GM19397 (cell line): ENCODE measurements at regions not wholly inside any gene's neighbourhood (a gene's known extent, or its start where the extent isn't known, plus 50 kb on each side); places are given as distances from the start of the nearest gene placed in this dataset.
"Not testable (repeated sequence)": the region's sequence is repeated elsewhere in the genome, so short reads cannot be mapped to it uniquely, and the experiment has no call there.

Experiments
- ATAC-seq: cut with Tn5 transposase; IDR thresholded peaks from one replicate; pipeline ENCODE4 v1.9.1; 2021; ENCODE audit warnings: mild to moderate bottlenecking, moderate library complexity; ENCODE audit not compliant: unreplicated experiment

DNA sequence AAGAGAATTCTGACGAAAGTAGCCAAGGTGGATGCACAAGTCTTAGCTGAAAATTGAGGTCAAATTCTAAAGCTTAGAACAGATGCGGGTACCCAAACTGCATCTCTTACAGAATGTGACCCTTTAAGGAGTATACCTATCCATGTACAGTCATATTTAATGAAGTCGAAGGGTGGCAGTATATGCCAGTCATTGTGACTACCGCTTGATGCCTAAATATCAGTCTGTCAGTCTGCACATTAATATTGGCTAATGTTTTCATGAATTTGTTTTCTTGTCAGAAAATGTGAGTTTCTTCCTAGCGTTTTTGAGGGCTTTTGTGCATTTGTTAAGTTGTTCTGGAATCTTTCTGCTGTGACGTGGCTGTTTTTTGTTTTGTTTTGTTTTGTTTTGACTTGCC, 264.5 kb upstream of the ELAVL2 start:
- ATAC-seq: no peak

DNA sequence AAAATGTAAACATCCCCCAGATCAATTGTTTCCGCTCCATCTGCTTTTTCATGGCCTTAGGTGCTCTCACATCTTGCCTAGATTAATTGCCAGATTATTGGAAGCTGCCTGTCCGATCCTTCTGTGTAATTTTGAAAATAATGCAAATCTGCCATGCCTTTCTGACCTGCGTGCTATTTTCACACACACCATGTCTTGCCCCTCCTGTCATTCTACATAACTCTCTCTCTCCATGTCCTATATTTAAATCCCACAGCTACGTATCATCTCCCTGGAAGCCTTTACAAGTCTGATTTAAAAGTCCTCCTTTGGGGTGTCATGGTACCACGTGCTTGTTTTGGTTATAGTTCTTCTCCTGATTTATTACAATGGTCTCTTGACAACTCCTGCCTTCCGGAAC, 247.6 kb upstream of the ELAVL2 start:
- no peak for ATAC-seq

DNA sequence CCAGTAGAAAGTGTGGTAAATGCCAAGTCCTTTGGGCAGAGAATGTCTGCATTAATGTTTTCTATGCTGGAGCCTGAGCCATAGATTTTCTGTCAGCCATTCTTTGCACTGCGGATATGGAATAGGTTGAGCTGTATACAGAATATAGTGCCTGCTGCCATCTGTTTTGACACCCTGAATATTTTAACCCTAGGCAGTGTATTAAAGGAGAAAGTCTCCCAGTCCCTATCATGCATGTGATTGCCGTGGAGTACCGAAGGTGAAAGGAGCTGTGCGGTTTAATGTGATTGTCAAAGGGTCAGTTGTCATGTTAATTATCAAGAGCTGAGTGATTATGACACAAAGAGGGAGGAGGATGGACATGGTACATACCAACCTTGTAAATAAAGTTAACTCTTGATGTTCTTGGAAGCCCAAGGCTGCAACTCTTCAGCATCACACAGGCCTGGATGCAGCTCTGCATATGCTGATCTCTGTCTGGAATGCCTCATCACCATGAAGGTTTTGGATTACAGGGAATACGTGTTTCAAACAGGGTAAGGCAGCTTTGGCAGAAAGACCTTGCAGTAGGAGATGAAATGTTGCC, 247.1 kb upstream of the ELAVL2 start:
- ATAC-seq: no peak

DNA sequence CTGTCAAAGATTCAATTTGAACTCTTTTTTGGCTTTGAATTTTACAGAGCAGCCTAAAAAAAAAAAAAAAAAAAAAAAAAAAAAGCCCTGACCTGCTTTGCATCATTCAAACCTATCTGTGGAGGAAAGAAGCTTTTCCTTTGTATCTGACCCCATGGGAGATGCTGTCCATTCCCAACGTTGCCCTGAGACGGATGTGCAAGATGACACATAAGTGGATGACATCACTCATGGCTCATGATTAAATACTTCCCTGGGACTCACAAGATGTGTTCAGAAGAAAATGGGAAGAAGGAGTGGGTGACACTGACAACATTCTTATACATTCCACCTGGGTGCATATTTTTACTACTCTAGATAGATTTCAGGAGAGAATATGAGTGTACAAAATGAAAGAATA, 245.7 kb upstream of the ELAVL2 start:
- ATAC-seq: no peak

DNA sequence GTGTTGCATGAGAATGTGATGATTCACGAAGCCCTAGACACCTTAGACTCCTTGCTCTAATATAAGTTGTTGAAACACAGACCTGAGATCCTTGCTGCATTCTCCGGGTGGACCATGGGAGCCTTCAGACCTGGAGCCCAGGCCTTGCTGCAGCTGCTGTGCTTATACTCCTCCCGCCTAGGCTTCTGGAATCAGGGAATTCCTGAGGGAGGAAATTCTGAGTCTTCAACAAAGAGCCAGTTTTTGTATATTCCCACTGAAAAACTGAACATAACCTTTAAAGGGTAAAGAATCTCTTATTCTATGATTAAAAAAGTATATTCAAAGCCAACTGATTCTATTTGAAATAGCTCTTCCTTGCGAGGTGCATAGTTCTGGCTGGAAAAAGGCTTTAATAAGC, 245.1 kb upstream of the ELAVL2 start:
- ATAC-seq: no peak

DNA sequence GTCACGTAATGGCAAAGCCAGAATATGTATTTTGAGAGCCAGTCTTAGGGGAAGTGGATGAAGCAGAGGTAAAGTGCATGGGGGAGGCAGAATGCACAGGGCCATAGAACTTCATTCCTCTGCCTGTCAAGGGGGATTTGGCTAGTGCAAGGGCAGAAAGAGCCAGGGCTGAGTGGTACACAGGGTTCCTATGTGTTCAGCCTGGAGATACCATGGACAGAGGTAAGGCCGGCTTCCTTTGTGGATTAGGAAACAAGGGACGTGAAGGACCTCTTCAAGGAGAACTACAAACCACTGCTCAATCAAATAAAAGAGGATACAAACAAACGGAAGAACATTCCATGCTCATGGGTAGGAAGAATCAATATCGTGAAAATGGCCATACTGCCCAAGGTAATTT, 241.1 kb upstream of the ELAVL2 start:
- ATAC-seq: not testable (repeated sequence)

DNA sequence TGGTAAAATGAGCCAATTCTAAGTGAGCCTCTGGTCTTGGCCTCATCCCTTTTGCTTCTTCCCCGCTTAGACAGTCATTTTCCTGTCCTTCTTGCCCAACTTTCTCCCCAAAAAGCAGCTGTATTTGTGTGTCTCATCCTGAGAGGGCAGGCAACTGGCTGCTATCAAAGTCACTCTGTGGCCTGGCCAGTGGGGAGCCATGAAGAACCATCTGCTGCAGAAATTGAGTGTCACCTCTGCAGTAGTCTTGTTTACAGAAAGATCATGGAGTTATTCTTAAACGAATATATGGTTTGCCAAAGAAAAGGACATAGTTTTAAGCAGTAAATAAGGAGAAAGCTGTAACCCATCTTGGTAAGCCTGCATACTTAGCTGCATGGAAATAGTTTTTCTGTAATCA, 233.6 kb upstream of the ELAVL2 start:
- ATAC-seq: no peak

DNA sequence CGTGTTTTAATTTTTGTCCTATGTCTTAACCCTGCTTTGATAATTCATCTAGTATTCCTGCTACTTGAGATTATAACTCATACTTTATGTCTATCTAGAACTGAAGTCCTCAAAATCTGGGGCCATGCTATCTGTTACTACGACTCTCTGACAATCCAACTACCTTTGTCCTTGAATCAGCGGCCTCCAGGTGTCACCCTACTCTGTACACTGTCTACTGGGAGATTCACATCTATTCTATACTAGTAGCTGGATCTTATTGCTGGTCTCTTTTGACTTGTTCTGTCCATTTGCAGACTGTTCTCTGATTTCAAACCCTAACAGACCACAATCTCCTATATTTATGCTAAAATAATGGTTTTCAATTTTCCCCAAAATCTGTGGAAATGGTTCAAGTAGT, 225.5 kb upstream of the ELAVL2 start:
- ATAC-seq: no peak

DNA sequence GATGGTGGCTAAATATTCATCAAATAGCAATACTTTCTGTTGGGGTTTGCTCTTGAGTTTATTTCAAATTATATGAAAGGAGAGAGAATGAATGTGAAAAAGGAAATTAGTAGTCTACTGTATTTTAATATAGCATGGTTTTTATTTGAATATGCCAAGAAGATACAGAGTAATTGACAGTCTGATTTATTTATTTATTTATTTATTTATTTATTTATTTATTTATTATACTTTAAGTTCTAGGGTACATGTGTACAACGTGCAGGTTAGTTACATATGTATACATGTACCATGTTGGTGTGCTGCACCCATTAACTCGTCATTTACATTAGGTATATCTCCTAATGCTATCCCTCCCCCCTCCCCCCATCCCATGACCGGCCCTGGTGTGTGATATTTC, 224.2 kb upstream of the ELAVL2 start:
- ATAC-seq: not testable (repeated sequence)

DNA sequence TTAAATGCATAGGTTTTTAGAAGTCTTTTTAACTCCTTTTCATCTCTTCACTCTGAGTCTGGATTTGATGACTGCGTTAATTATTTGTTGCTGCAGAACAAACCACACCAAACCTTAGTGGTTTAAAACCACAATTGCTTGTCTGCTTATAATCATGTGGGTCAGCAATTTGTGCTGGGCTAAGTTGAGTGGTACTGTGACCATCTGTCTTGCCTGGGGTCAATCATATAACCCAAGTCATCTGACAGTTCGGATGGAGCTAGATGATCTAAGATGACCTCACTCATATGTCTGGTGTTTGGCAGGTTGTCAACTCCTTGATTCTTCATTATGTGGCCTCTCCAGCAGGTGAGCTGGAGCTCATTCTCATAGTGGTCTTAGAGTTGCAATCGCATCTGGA, 219.1 kb upstream of the ELAVL2 start:
- ATAC-seq: no peak

DNA sequence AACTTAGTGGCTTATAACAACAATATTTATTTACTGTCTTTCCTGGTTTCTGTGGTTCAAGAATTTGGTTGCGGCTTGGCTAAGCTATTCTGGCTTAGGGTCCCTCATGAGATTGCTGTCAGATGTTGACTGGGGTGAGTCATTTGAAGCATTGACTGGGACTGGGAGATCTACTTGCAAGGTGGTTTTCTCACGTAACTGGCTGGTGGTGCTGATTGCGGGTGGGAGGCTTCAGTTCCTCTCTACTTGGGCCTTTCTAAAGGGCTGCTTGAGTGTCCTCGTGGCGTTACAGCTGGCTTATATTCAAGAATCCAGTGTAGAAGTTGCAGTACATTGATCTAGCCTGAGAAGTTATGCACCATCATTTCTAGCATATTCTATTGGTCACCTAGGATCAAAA, 218.5 kb upstream of the ELAVL2 start:
- no peak for ATAC-seq

DNA sequence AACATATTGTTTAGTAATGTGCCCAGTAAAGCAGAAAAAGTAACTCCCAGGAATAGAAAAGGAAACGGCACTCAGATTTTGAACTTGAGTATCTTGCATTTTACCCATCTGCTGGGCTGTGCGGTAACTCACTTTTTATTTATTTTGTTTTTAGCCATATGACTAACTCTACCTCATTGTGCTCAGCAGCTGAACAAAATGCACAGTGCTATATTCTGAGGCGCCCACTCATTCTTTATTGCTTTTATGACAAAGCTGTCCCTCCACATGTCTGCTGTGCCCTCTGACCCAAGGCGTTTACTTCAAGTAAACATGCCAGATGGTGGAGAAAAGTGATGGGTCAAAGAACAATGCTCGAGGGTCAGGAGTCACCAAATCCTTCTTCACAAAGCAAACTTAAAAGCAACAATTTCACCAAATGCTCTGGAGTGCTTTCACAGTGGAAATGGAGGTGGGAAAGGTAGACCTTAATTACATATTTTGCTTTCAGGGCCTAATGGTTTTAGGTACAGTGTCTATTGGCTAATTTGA, 215.2 kb upstream of the ELAVL2 start:
- ATAC-seq: no peak

DNA sequence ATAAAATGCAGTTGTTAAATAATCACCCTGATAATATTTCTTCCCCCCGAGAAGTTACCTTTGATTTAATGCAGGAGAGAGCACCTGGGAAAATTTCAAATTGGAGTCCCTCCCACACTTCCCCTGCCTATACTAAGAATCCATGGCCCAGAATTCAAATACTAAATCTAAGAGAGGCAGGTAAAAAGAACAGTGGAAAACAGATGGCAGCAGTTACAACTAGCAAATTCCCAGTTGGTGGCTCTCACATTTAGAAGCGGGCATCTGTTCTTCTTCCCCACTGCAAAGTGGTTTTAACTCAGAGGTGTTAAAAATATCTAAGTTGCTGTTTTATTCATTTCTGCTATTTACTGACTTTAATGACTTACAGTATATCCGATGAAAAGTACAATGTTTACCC, 210.4 kb upstream of the ELAVL2 start:
- no peak for ATAC-seq

DNA sequence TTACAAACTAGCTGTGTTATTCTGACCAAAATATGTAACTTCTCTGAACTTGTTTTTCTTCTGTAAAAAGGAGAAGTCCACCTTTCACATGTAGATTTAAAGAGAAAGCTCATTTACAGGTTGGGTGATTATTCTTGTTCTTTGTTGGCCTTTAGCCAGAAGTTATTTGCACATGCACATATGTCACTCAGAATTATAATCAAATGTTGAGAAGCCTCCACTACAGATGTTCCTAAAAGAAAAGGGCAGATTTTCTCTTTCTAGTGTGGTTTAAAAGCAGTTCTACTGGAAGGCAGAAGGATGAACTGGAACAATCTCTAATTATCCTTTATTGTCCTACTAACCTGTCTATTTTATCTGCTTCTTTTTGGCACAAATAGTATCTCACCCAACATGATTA, 209.8 kb upstream of the ELAVL2 start:
- no peak for ATAC-seq

DNA sequence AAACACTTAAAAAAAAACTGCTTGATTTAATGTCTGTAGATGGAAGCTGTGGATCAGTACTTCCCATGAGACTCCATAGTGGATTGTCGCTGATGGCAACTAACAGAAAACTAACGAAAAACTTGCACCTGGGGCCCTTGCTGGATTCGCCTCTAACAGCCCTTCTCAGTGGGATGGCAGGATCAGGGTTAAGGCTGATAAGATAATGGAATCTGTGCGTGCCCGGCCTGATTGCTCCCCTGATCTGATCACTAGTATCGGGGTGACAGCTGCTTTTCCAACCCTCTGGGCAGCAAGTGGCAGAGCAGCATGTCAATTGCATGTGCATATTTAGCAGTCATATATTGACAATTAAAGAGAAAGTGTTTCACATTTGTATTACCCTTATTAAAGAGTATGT, 185.8 kb upstream of the ELAVL2 start:
- ATAC-seq: no peak

DNA sequence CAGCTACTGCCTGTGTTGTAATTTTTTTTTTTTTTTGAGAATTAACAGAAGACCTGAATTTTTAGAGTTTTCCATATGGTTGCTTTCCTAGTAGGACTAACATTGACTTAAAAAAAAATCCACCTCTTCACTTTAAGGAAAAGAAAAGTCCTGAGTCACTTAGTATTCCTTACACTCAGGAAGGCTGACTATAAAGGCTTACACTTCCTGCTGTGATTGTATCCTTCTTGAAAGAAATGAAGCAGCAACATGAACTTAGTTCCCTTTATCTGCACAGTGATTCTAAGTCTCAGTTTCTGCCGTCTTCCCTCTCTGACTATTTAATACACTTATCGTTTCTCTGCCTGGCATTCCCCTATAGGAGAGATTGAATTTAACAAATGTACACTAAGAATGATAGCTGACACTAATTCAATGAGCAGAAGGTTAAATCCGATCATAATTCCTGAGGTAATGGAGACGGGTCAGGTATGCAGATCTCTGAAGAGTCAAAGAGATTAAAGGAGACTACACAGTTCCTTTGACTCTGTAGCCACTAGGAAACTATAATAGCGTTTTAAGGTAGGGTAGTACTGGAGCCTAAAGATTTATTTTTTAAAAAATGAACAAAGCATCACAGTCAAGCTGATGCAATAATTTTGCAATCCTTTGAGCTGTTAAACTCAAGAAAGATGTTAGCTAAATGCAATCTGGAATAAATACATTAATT, 185.1 kb upstream of the ELAVL2 start:
- no peak for ATAC-seq

DNA sequence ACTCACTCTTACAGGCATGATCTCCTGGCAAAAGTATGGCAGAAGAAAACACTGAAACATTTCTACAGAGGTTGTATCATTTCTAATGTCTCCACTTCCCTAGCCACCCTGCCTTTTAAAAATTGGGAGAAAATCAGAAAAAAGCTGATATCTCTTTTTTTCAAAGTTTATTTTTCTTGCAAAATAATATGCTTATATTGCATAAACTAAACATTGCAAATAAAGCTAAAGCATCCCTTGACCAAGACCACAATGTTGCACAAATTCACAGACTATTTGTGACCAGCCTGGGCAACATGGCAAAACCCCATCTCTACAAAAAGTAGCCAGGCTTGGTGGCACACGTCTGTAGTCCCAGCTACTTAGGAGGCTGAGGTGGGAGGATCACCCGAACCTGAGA, 183.3 kb upstream of the ELAVL2 start:
- ATAC-seq: no peak

DNA sequence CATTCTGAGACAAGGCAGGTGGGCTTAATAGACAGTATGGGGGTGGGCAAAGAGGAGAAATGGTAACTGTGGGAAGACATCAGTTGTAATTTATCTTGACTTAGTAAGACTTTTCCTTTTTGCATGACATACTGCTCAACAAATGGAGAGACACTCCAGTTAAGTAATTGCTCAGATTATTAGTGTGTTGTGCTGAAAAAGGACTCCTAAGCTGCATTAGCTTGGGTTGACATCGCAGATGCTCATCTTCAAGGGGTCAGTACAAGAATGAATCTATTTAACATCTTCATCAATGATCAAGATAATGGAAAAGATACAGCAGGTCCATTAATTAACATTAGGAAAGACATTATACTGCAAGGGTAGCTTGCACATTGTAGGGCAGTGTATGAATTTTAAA, 181.1 kb upstream of the ELAVL2 start:
- no peak for ATAC-seq

DNA sequence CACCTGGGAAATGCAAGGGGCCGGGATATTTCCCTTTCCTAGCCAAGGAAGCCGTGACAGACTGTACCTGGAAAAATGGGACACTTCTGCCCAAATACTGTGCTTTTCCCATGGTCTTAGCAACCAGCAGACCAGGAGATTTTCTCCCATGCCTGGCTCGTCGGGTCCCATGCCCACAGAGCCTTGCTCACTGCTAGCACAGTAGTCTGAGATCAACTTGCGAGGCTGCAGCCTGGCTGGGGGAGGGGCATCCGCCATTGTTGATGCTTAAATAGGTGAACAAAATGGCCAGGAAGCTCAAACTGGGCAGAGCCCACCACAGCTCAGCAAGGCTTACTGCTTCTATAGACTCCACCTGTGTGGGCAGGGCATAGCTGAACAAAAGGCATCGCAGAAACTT, 165.8 kb upstream of the ELAVL2 start:
- ATAC-seq: not testable (repeated sequence)

DNA sequence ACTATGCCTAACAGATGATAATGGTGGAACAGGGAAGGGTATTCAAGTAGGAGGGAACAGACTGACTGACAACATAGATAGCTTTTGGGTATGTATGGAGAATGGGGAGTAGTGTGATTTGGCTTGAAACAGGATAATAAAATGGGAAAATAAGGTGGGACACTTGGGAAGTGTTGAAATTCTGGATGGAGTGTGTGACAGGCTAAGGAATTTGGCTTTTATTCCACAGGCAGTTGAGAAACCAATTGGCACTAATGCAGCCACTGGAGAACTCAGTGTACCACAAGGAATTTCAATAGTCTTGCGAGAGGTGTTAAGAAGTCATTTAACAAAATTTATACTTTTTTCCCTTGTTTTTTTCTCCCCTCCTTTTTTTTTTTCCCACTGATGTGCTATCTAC, 153.5 kb upstream of the ELAVL2 start:
- no peak for ATAC-seq

DNA sequence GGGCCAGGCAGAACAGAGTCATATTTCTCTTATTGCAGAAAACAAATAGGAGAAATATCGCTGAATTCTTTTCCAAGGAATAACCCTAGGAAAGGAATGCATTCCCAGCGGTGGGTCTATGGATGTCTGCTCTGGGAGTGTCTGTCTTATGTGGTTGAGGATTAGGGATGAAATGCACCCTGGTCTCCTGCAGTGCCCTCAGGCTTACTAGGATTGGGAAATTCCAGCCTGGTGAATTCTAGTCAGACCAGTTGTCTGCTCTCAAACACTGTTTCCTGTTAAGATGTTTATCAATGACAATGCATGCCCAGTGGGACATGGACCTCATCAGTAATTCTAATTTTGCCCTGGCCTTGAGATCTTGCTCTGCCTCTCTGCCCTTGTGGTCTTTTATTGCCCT, 136.1 kb upstream of the ELAVL2 start:
- no peak for ATAC-seq

DNA sequence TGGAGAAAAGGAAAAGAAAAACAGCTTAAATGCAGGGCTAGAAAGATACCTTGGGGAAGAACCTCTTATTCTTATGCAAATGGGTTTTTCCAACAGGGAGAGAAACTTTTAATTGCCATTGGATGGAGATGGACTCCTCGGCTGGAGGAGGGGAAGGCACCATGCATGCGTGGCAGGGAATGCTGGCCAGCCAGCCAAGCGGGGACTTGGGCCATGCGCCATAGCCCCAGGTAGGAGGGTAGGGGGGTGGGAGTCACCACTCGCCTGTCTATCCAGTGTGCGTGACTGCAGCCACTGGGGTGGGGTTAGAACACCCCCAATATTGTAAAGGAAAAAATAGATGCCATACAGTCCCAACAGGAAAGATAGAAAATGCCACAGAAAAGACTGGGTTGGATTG, 119.9 kb upstream of the ELAVL2 start:
- ATAC-seq: no peak

DNA sequence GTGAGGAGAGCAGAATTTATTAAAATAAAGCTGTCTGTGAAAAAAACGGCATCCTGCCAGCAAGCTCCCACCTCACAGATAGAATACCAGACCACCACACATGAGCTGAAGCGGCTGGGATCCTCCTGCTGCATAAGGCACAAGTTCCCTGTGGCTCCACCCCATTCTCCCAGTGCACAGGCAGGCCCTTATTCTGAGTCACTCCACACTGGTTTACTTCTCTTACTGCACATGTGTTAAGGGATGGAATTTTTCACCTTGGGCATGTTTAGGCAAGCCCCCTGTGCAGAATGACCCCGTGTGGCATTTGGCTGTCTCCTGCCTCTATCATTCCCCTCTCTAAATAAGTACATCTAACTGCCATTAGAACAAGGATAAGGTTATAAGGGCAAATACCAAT, 115.0 kb upstream of the ELAVL2 start:
- no peak for ATAC-seq
